SK-MEL-5 (cell line): ENCODE measurements at regions not wholly inside any gene's neighbourhood (a gene's known extent, or its start where the extent isn't known, plus 50 kb on each side); places are given as distances from the start of the nearest gene placed in this dataset.
"Not testable (repeated sequence)": the region's sequence is repeated elsewhere in the genome, so short reads cannot be mapped to it uniquely, and the experiment has no call there.

Source experiments
- DNase-seq: peaks from one replicate; pipeline ENCODE4 v3.0.0-alpha.2; 2016; ENCODE audit warnings: low read depth, low spot score
- in situ Hi-C: cut with HindIII; loops from 2 replicates; pipeline ENCODE4 v1.10.0; 2016; ENCODE audit warnings: low sequenced_read_pairs, high pct_unique_total_duplicates, low pct_unique_long_range_greater_than_20kb

GRCh38 chr4:75146223-75146622, 213.3 kb downstream of the PARM1 start:
- DNase-seq, result no peak
- in situ Hi-C loops, result no loop called here

- no peak for DNase-seq
- in situ Hi-C loops, result no loop called here
These were observed 211.6 kb downstream of the PARM1 start for GRCh38 chr4:75144475-75144874.

DNA sequence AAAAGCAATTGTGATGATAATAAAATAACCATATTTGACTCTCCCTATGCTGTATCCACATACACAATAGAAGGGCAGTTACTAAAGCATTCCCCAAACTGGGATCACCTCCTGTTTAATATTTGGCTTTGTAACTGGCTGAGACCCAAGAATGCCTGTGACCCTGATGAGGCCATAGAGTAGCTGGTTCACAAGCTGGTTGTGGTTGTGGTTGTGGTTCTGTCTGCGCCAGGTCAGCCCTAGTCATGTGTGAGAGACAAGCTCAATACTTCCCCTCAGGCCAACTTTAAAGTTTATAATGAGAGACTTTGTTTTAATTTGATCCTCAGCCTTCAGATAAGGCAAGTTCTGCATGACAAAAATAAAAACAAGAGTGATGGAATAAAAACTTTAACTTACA, 209.9 kb downstream of the PARM1 start:
- in situ Hi-C loops, result no loop called here
- DNase-seq, result peak; percentile 50

DNA sequence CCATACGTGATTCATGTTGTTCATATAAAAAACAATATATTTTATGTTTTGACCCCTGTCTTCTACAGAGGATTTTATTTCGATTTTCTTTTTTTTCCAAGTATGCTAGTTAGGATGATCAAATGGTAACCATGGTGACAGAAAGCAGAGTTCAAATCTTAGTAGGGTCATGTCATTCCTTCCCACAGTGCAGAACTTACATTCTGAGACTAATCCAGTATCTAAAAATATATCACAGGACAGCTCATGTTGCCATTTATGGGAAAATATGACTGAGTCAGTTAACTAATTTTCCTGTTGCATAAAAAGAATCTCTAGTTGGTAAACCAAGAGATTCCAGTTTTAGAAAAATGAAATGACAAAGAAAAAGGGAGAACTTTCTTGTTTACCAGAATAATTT, 209.5 kb downstream of the PARM1 start:
- no peak for DNase-seq
- in situ Hi-C loops, result no loop called here

- in situ Hi-C loops, result no loop called here
- DNase-seq, result no peak
These were observed 208.2 kb downstream of the PARM1 start for GRCh38 chr4:75141162-75141561.

- DNase-seq, result no peak
- in situ Hi-C loops, result no loop called here
These were observed 204.4 kb downstream of the PARM1 start for GRCh38 chr4:75137302-75137701.

DNA sequence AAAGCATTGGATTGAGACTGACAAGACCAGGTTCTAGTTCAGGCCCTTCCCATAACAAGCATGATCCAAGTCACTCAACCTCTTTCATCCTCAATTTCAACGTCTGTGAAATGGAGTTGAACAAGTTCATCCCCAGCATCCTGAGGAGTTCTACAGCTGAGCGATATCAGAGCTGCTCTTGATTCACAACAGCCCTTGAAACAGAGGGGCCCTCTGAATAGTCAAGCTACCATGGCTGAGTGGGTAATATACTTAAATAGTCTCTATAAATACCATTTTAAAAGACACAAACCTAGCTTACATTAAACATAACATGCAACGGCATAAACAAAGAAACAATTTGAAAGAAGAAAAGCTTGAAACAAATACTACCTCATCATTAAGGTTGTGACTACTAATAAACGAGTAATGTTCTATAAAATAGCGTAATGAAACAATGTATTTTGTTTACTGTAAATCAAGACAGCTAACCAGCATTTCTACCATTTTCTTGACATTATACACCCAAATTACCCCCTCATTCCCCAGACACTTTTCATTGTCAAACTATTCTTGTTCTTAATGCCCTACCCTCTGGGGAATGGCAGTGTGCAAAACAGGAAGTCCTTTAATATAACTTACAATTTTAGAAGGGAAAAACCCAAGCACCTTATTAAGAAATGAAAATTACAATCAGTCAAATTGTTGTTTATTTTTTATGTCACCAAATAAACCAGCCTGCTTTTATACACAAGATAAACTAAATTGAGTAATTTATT, 202.3 kb downstream of the PARM1 start:
- in situ Hi-C loops, result no loop called here

GRCh38 chr4:75126870-75127269, 194.0 kb downstream of the PARM1 start:
- DNase-seq, in situ Hi-C loops: not testable (repeated sequence)

More for the DNA sequence above, 202.3 kb downstream of the PARM1 start:
- no peak for DNase-seq

DNA sequence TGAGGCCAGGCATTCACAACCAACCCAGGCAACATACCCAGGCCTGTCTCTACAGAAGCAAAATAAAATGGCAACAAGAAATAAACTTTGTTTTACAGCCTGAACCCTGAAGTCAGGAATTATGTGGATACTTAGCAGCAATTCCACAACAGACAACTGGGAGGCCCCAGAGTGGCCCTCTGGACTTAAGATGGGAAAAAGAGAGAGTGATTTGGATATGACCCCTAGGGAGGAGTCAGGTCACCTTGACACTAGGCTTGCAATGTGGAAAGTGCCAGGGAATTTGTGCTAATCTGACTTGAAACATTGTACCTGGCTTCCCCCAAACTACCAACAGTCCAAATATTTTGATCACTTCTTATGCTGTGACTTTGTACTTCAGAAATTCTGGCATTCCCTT, 193.1 kb downstream of the PARM1 start:
- in situ Hi-C loops, result no loop called here
- DNase-seq, result no peak

- no peak for DNase-seq
- in situ Hi-C loops, result no loop called here
These were observed 189.6 kb downstream of the PARM1 start for GRCh38 chr4:75122424-75123014.

DNA sequence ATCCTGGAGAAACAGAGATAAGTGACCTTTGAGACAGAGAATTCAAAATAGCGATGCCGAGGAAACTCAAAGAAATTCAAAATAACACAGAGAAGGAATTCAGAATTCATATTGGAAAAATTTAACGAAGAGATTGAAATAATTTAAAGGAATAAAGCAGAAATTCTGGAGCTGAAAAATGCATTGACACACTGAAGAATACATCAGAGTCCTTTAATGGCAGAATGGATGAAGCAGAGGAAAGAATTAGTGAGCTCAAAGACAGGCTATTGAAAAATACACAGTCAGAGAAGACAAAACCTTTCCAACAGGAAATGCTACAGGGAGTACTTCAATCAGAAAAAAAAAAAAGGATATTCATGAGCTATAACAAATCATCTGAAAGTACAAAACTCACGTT, 185.8 kb downstream of the PARM1 start:
- DNase-seq, result no peak
- in situ Hi-C loops, result no loop called here

DNA sequence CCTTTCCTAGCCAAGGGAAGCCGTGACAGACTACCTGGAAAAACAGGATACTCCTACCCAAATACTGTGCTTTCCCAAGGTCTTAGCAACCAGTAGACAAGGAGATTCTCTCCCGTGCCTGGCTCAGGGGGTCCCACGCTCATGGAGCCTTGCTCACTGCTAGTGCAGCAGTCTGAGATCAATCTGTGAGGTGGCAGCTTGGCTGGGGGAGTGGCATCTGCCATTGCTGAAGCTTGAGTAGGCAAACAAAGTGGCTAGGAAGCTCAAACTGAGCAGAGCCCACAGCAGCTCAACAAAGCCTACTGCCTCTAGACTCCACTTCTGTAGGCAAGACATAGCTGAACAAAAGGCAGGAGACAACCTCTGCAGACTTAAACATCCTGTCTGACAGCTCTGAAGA, 177.1 kb downstream of the PARM1 start:
- in situ Hi-C loops, result no loop called here
- no peak for DNase-seq

- no peak for DNase-seq
- in situ Hi-C loops, result no loop called here
These were observed 175.1 kb downstream of the PARM1 start for GRCh38 chr4:75107755-75108612.

GRCh38 chr4:75102787-75103085, 169.8 kb downstream of the PARM1 start:
- no peak for DNase-seq
- in situ Hi-C loops, result no loop called here

DNA sequence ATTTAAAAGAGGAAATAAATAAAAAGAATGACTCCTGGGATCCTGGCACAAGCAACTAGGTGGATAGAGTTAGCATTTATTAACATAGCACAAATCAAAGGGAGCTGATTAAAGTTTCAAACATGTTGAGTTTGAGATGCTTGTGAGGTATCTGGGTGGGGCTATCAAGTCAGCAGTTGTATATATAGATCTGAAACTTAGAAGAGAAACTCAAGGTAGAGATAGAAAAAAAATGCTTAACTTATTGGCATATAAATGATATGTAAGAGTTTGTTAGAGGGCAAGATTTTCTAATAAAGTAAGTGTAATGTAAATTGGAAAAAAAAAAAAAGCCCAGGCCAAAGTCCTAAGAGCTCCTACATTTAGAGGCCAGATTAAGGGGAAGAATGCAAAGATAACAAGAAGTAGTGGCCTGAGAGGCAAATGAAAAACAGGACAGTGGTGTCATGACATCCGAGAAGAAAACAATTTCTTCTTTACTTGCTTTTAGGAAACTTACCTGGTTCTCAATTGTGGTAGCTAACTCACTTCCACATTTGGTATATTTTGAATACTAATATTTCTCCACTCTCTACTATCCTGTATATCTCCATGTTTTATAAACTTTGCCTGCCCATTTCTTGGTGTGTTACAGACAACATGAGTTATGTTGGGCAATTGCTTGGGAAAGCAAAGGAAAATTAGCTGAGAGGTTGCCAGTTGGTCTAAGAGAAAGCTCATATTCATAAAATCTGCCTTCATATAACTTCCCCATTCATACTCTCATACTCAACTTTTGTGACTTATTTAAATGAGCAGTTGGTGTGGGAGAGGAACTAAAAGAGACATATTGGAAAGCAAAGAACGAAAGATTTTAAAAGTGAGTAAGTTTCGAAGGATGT, 169.2 kb downstream of the PARM1 start:
- in situ Hi-C loops, result no loop called here
- no peak for DNase-seq
